SU-DHL-6 (cell line): ENCODE measurements at regions not wholly inside any gene's neighbourhood (a gene's known extent, or its start where the extent isn't known, plus 50 kb on each side); places are given as distances from the start of the nearest gene placed in this dataset.
A peak's percentile ranks its signal among the peaks of the same experiment; 100 is the strongest.

Experiments used
- H2AFZ ChIP-seq: fragments of 200-600 bp; sonication (generic); 2 replicates; pipeline ENCODE4 v1.6.1; 2014; ENCODE audit warnings: low read depth, mild to moderate bottlenecking, moderate library complexity, mixed read lengths, antibody characterized with exemption, low read length; ENCODE audit not compliant: severe bottlenecking
- H3F3A ChIP-seq: fragments of 200-600 bp; shearing (Covaris generic); 2 replicates; pipeline ENCODE4 v1.6.0; 2016; ENCODE audit warnings: antibody characterized with exemption, mild to moderate bottlenecking; ENCODE audit not compliant: insufficient read depth
- H3K27ac ChIP-seq: fragments of 200-600 bp; sonication (generic); 2 replicates; pipeline ENCODE4 v1.5.1; 2016; ENCODE audit warnings: low read depth, mild to moderate bottlenecking, low read length, moderate library complexity, mixed read lengths
- H3K27me3 ChIP-seq: fragments of 200-600 bp; sonication (generic), shearing (Covaris generic); 2 replicates; pipeline ENCODE4 v1.6.0; 2014; ENCODE audit warnings: mild to moderate bottlenecking, low read length
- H3K36me3 ChIP-seq: fragments of 200-600 bp; sonication (generic); 2 replicates; pipeline ENCODE4 v1.6.1; 2014; ENCODE audit warnings: mild to moderate bottlenecking, low read length, mixed read lengths
- H3K4me2 ChIP-seq: fragments of 300-600, 200-600 bp; shearing (Covaris generic), sonication (generic); 2 replicates; pipeline ENCODE4 v1.6.0; 2014; ENCODE audit warnings: low read length, low read depth, mild to moderate bottlenecking; ENCODE audit not compliant: poor library complexity, severe bottlenecking
- H3K4me3 ChIP-seq: fragments of 200-600 bp; sonication (generic); 2 replicates; pipeline ENCODE4 v1.5.1; 2014; ENCODE audit warnings: antibody characterized with exemption, low read length, mild to moderate bottlenecking, mixed read lengths; ENCODE audit not compliant: insufficient read depth, poor library complexity, severe bottlenecking
- H3K79me2 ChIP-seq: fragments of 200-600 bp; sonication (generic); 2 replicates; pipeline ENCODE4 v1.6.1; 2014; ENCODE audit warnings: mild to moderate bottlenecking, low read length, moderate library complexity; ENCODE audit not compliant: insufficient read depth
- H3K9ac ChIP-seq: fragments of 200-600 bp; sonication (generic); 2 replicates; pipeline ENCODE4 v1.7.0; 2014; ENCODE audit warnings: mild to moderate bottlenecking, low read length
- H3K9me2 ChIP-seq: fragments of 200-600 bp; sonication (generic); replicated peaks from 2 replicates; pipeline ENCODE4 v1.6.1; 2014; ENCODE audit warnings: low read length; ENCODE audit not compliant: insufficient read depth
- H3K9me3 ChIP-seq: fragments of 200-600 bp; sonication (generic); 2 replicates; pipeline ENCODE4 v1.6.1; 2014; ENCODE audit warnings: low read length, mixed read lengths; ENCODE audit not compliant: insufficient read depth
- H4K20me1 ChIP-seq: fragments of 200-600 bp; sonication (generic); 2 replicates; pipeline ENCODE4 v1.6.1; 2014; ENCODE audit warnings: low read depth, mild to moderate bottlenecking, antibody characterized with exemption, low read length, moderate library complexity, mixed read lengths
- CTCF ChIP-seq: fragments of 200-600 bp; sonication (generic); IDR thresholded peaks from one replicate; pipeline ENCODE4 v1.5.1; 2017; ENCODE audit warnings: antibody characterized with exemption, mild to moderate bottlenecking, low read length, moderate library complexity; ENCODE audit not compliant: insufficient read depth, poor library complexity, severe bottlenecking
- EZH2phosphoT487 ChIP-seq: fragments of 200-600 bp; sonication (generic), shearing (Covaris generic); conservative IDR thresholded peaks from 2 replicates; pipeline ENCODE4 v1.6.1; 2018; ENCODE audit warnings: mild to moderate bottlenecking, antibody characterized with exemption, low read length, moderate library complexity, mixed read lengths

- H3K27me3 ChIP-seq: no peaks in the 10 kb centered on the region
- no peaks in the 10 kb centered on the region for H3K79me2 ChIP-seq
- TF ChIP-seq CTCF (no peak), EZH2phosphoT487 (no peak)
- no peak overlapping the region for H3K9ac ChIP-seq
- no peaks in the 10 kb centered on the region for H3K9me2 ChIP-seq
- H3K4me3 ChIP-seq: no peak overlapping the region
- H3K36me3 ChIP-seq: peaks cover 3% of the 10 kb centered on the region; the same call in 1 of the 2 replicates
- H3K9me3 ChIP-seq: 0 out of 2 replicates have a peak, but pooled peaks cover 7% of the 10 kb centered on the region
- peak overlapping the region; percentile 26 for H2AFZ ChIP-seq
- no peaks in the 10 kb centered on the region for H3F3A ChIP-seq
- no peak overlapping the region for H3K4me2 ChIP-seq
- H4K20me1 ChIP-seq: no peaks in the 10 kb centered on the region
- H3K27ac ChIP-seq: no peak overlapping the region
These were observed 1180.7 kb upstream of the B3GALT2 start for GRCh38 chr1:194367121-194367520.

DNA sequence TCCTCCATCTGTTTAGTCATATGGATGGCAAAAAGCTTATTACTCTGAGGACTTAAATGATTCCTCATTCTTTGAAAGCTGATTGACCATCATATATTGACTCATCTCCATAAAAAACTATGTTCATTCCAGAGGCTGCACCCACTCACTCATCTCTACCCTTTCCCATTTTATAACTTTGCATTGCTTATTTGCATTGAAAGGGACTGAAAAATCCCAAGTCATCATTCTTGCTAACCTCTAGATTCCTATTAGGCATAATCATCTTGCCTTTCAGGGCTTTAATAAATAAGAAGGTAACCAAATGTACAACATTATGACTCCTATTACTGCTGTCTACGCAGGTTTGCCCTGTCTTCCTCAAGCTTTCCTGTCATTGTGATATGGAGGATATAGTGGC lies 1180.3 kb upstream of the B3GALT2 start:
- Histone ChIP-seq H3K9me3 (0 out of 2 replicates have a peak, but pooled peaks cover 7% of the 10 kb centered on the region), H3F3A (no peaks in the 10 kb centered on the region), H3K9me2 (no peaks in the 10 kb centered on the region), H3K27ac (no peak overlapping the region), H3K9ac (no peak overlapping the region), H3K27me3 (no peaks in the 10 kb centered on the region), H2AFZ (peak overlapping the region; percentile 26), H3K4me3 (no peak overlapping the region), H4K20me1 (no peaks in the 10 kb centered on the region), H3K79me2 (no peaks in the 10 kb centered on the region), H3K36me3 (peaks cover 3% of the 10 kb centered on the region; the same call in 1 of the 2 replicates), H3K4me2 (no peak overlapping the region)
- TF ChIP-seq EZH2phosphoT487: no peak
- no peak for TF ChIP-seq CTCF

GRCh38 chr1:194362327-194362726 lies 1175.9 kb upstream of the B3GALT2 start:
- H3K27ac ChIP-seq: no peak overlapping the region
- no peaks in the 10 kb centered on the region for H3F3A ChIP-seq

More at GRCh38 chr1:194362327-194362726, 1175.9 kb upstream of the B3GALT2 start:
- Histone ChIP-seq H3K9me3 (no peaks in the 10 kb centered on the region), H2AFZ (peak overlapping the region; percentile 67), H3K9me2 (no peaks in the 10 kb centered on the region), H3K36me3 (no peaks in the 10 kb centered on the region), H4K20me1 (no peaks in the 10 kb centered on the region), H3K4me2 (no peak overlapping the region), H3K27me3 (no peaks in the 10 kb centered on the region), H3K9ac (no peak overlapping the region), H3K4me3 (no peak overlapping the region), H3K79me2 (no peaks in the 10 kb centered on the region)
- TF ChIP-seq CTCF (no peak), EZH2phosphoT487 (no peak)
